ENCODE measurements at regions not wholly inside any gene's neighbourhood (a gene's known extent, or its start where the extent isn't known, plus 50 kb on each side); places are given as distances from the start of the nearest gene placed in this dataset.

DNA sequence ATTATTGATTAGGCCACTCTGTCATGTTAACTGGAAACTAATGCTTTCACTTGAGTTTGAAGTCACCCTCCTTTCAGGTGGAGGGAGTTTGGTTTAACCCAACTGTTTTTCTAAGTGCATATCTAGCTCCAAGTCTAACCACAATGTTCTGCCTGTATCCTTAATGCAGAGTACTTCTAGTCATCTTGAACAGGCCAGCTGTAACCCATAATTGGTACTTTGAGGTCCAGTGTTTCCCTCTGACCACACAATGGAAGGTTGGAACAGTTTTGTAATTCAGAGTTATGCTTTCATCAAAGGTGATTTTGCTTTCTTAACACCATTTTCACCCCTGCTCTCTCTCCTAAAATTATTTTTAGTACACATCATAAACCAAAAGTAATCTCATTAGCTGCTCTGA, 237.2 kb upstream of the DCN start:
- no peak overlapping the region for H3K4me3 ChIP-seq (ENCODE audit: low read depth, low read length)
- no peak for DNase-seq (ENCODE audit: low read depth)
- TF ChIP-seq MAX (IDR thresholded peaks at IDR 0.05; ENCODE audit: low read depth, low read length) = no peak
- TF ChIP-seq POLR2A (IDR thresholded peaks at IDR 0.05; ENCODE audit: extremely low read depth, insufficient read length) = no peak
- TF ChIP-seq, protein P1, sequence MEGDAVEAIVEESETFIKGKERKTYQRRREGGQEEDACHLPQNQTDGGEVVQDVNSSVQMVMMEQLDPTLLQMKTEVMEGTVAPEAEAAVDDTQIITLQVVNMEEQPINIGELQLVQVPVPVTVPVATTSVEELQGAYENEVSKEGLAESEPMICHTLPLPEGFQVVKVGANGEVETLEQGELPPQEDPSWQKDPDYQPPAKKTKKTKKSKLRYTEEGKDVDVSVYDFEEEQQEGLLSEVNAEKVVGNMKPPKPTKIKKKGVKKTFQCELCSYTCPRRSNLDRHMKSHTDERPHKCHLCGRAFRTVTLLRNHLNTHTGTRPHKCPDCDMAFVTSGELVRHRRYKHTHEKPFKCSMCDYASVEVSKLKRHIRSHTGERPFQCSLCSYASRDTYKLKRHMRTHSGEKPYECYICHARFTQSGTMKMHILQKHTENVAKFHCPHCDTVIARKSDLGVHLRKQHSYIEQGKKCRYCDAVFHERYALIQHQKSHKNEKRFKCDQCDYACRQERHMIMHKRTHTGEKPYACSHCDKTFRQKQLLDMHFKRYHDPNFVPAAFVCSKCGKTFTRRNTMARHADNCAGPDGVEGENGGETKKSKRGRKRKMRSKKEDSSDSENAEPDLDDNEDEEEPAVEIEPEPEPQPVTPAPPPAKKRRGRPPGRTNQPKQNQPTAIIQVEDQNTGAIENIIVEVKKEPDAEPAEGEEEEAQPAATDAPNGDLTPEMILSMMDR (IDR thresholded peaks at IDR 0.05; ENCODE audit: low read depth, low read length) = no peak
- TF ChIP-seq MYC (IDR thresholded peaks at IDR 0.05; ENCODE audit: low read depth, low read length) = no peak

- no peak overlapping the region for H3K4me3 ChIP-seq (ENCODE audit: low read depth, low read length)
- TF ChIP-seq POLR2A (IDR thresholded peaks at IDR 0.05; ENCODE audit: extremely low read depth, insufficient read length) (no peak), MYC (IDR thresholded peaks at IDR 0.05; ENCODE audit: low read depth, low read length) (no peak), MAX (IDR thresholded peaks at IDR 0.05; ENCODE audit: low read depth, low read length) (no peak)
- TF ChIP-seq, protein P1 (IDR thresholded peaks at IDR 0.05; ENCODE audit: low read depth, low read length) = no peak
- DNase-seq (ENCODE audit: low read depth) = no peak
Measured at GRCh38 chr12:91418221-91419090, 235.8 kb upstream of the DCN start.

- TF ChIP-seq POLR2A (IDR thresholded peaks at IDR 0.05; ENCODE audit: extremely low read depth, insufficient read length) = no peak
- no peak for DNase-seq (ENCODE audit: low read depth)
- H3K4me3 ChIP-seq (ENCODE audit: low read depth, low read length) = no peak overlapping the region
Measured at GRCh38 chr12:91417650-91418049, 235.0 kb upstream of the DCN start.

DNA sequence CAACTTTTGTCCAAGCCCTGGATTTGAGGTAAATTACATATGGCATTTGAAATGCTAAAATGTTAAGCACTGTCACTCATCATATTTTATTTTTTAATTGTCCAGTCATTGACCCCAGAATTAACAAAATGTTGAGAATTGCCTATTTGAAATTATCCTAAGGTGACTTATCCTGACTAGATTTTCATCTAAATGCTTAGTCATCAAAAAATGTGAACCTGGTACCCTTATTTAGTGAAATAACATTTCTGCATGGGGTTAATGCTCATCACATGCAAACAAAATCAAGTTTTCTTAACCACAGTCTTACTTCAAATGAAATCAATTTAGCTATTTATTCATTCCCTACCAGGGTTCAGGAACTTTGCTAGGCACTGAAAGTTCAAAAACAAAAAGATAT, 232.0 kb upstream of the DCN start:
- no peak overlapping the region for H3K4me3 ChIP-seq (ENCODE audit: low read depth, low read length)

DNA sequence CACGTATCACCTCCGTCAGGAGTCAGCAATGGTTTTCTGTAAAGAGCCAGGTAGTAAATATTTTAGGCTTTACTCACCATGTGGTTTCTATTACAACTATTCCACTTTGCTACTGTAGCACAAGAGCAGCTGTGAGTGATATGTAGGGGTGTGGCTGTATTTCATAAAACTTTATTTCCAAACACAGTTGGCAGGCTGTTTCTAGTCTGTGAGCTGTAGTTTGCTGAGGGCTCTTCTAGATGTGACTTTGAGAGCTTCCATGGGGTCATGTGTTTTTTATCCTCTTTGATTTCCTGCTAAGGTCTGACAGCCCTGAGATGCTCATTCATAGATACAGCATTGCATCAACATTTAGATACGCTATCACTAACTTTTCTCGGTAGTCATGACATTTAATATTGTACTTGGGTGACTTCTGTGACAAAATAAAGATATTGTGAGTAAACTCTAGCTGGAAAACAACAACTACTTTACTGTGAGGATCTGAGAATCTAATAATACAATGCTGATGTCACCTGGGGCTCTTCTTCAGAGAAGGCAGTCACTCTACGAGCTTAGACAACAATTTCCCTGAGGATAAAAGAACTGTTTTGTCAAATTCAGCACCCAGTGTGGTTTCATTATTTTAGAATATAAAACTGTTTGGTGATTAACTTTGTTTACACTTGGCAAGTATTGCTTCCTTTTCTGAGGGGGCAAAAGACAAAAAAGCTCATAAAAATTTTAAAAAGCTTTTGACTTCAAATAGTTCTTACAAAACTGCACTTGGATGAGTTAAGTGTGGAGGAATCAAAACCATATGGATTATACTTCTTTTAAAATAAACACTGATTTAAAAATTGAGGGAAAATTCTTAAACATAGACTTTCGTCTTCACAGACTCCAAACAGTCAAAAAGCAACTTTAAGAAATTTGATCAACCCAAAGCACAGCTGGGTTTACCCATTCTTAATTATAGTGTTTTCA, 231.2 kb upstream of the DCN start:
- H3K4me3 ChIP-seq (ENCODE audit: low read depth, low read length) = no peak overlapping the region
- no peak for TF ChIP-seq MAX (IDR thresholded peaks at IDR 0.05; ENCODE audit: low read depth, low read length)
- DNase-seq (ENCODE audit: low read depth) = no peak

More for the DNA sequence above, 232.0 kb upstream of the DCN start:
- no peak for TF ChIP-seq POLR2A (IDR thresholded peaks at IDR 0.05; ENCODE audit: extremely low read depth, insufficient read length)
- no peak for DNase-seq (ENCODE audit: low read depth)

DNA sequence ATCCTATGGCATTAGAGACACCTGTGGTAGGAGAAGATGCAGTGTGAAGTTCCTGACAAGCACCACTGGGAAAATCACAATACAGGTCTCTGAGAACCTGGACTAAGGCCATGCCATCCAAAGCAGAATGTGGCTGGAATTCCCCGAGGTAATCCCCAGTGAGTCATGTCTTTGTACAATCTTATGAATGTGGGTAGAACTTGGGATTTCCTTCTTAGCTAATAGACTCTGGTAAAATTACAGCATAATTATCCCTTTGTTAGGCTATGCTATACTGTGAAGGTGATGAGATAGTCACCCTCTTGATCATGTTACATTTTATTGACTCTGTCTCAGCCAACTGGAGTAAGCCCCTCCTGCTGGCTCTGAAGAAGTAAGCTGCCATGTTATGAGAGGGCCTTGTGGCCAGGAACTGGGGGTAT, 224.3 kb upstream of the DCN start:
- no peak for DNase-seq (ENCODE audit: low read depth)
- no peak overlapping the region for H3K4me3 ChIP-seq (ENCODE audit: low read depth, low read length)
- no peak for TF ChIP-seq MAX (IDR thresholded peaks at IDR 0.05; ENCODE audit: low read depth, low read length)
- no peak for TF ChIP-seq POLR2A (IDR thresholded peaks at IDR 0.05; ENCODE audit: extremely low read depth, insufficient read length)
- TF ChIP-seq, protein P1 (IDR thresholded peaks at IDR 0.05; ENCODE audit: low read depth, low read length) = no peak
- TF ChIP-seq MYC (IDR thresholded peaks at IDR 0.05; ENCODE audit: low read depth, low read length) = no peak

DNA sequence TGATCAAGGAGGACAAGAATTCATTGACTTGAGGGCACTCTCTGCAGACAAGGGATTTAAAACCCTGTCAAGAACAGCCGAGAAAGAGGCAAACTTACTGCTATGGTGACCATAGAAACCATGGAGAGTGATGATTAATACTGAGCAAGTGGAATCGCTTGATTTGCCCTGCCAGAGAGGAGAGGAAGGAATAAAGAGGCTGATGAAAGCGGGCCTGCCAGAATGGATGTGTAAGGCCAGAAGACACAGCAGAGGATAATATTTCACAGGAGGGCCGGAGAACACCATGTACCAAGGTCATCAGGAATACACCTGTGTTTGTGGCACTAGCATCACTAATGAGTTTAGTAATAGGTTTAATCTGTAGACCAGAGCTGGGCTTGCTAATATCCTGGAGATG, 221.8 kb upstream of the DCN start:
- no peak overlapping the region for H3K4me3 ChIP-seq (ENCODE audit: low read depth, low read length)
- no peak for DNase-seq (ENCODE audit: low read depth)
- TF ChIP-seq POLR2A (IDR thresholded peaks at IDR 0.05; ENCODE audit: extremely low read depth, insufficient read length) (no peak), MYC (IDR thresholded peaks at IDR 0.05; ENCODE audit: low read depth, low read length) (no peak), MAX (IDR thresholded peaks at IDR 0.05; ENCODE audit: low read depth, low read length) (no peak)
- TF ChIP-seq, protein P1 (IDR thresholded peaks at IDR 0.05; ENCODE audit: low read depth, low read length) = no peak
